HG03108 (cell line): ENCODE measurements at regions not wholly inside any gene's neighbourhood (a gene's known extent, or its start where the extent isn't known, plus 50 kb on each side); places are given as distances from the start of the nearest gene placed in this dataset.

ENCODE experiments used
- ATAC-seq: cut with Tn5 transposase; IDR thresholded peaks from one replicate; pipeline ENCODE4 v1.9.1; 2021; ENCODE audit warnings: moderate library complexity; ENCODE audit not compliant: unreplicated experiment

DNA sequence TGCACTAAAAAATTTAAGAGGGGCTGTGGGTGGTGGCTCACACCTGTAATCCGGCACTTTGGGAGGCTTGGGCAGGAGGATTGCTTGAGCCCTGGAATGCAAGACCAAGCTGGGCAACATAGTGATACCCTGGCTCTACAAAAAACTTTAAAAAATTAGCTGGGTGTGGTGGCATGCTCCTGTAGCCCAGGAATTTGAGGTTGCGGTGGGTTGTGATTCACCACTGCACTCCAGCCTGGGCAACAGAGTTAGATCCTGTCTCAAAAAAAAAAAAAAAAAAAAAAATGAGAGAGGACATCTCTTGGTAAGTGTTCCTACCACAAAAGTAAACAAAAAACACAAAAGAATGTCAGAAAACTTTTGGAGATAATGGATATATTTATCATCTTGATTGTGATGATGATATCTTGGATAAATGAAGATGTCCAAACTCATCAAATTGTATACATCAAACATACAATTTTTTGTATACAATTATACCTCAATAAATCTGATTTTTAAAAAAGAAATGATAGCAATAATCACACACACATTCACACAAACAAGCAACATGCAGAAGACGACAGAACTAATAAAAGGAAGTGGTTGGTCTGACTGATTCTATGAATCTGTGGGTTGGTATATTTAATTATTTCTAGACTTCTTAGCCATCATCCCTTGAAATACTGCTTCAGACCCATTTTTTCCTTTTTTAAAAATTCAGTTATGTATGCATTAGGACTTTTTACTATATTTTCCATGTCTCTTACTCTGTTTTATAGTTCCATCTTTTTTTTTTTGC, 465.9 kb downstream of the PLA2G4A start:
- no peak for ATAC-seq

DNA sequence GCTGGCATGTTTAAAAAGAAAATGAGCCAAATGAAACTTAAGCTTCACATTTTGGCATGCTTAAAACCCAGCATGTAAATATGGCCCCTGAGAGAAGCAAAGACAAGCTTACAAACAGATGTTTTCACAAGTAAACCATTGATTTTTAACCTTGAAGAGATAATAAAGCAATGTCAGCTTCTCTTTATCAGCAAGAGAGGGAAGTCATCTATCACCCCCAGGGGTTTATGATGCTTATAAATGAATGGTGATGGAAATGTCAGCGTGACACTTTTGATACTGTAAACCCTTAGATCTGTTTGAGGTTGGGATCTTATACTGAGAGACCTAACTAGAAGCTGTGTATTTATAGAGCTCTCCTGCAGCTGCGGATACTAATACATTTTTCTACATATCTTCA, 471.3 kb downstream of the PLA2G4A start:
- ATAC-seq: no peak

GRCh38 chr1:187306710-187307415, 478.1 kb downstream of the PLA2G4A start:
- ATAC-seq: no peak

GRCh38 chr1:187310038-187310631, 481.4 kb downstream of the PLA2G4A start:
- ATAC-seq: no peak

- ATAC-seq: no peak
Observed at GRCh38 chr1:187313115-187313514, 484.4 kb downstream of the PLA2G4A start.

GRCh38 chr1:187326557-187326956, 497.8 kb downstream of the PLA2G4A start:
- ATAC-seq: no peak

GRCh38 chr1:187336441-187337168, 507.9 kb downstream of the PLA2G4A start:
- no peak for ATAC-seq

DNA sequence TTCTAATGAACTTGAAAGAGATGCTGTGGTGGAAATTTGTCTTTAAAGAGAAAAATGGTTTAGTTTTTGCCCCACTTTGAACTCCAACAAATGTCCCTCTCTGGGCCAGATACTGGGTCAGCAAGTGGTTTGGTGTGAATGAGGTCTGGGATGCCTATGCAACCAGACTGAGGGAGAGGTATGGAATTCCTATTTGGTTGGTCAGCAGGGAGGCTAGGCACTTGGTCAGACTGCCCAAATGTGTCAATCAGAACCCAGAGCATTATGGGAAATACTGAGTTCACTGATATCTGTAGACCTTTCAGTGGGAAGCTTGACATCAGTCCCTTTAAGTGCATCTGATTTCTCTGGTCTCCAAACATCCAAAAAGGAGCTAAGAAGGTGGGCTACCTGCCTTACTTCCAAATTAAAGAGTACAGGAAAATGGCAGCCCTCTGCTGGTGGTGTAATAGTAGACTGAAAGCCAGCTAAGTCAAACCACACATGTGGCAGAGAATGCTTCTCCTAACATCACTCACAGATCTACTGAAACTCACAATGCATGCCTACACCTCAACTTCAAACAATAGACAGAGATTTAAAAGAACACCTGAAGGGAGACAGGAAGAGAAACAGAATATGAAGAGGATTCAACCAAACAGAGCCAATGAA, 510.1 kb downstream of the PLA2G4A start:
- ATAC-seq: no peak

GRCh38 chr1:187342495-187342894, 513.7 kb downstream of the PLA2G4A start:
- no peak for ATAC-seq

- no peak for ATAC-seq
Observed at GRCh38 chr1:187374082-187374481, 545.3 kb downstream of the PLA2G4A start.

DNA sequence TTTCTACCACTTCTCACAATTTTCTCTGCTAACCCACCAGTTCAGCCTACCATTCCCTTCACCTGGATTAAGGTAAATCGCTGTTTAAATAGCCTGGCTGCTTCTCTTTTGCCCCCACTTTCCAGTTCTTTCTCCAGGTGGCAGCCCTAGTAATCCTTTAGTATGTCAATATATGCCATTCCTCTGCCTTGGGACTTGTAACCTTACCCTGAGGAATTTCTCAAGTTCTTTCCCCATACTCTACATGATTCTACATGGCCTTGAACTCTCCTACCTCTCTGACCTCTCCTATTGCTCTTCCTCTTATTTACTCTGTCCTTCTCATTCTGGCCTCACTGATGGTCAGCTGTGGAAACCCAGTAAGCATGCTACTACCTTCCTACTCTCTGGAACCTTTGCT, 546.0 kb downstream of the PLA2G4A start:
- ATAC-seq: no peak

GRCh38 chr1:187383366-187383765, 554.6 kb downstream of the PLA2G4A start:
- ATAC-seq: no peak

DNA sequence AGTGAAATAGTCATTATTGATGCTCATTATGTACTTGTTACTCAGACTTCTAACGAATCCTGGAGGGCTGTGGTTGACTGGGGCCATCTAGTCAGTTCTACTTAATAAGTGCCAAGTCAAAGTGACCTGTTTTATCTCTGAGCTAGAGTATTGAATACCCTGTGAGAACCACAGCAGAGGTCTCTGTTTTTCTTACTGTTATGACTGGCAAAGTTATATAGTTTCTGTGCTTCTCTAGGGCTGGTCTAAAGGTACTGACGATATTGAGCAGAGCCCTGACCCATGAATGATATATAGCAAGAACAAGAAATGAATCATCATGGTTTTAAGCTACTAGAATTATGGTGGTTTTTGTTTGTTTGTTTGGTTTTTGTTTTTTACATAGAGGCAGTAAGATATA, 555.8 kb downstream of the PLA2G4A start:
- no peak for ATAC-seq

GRCh38 chr1:187390215-187390818, 561.6 kb downstream of the PLA2G4A start:
- no peak for ATAC-seq

- ATAC-seq: no peak
Observed at GRCh38 chr1:187396226-187396625, 567.5 kb downstream of the PLA2G4A start.

- ATAC-seq: no peak
Observed at GRCh38 chr1:187396929-187397796, 568.4 kb downstream of the PLA2G4A start.

DNA sequence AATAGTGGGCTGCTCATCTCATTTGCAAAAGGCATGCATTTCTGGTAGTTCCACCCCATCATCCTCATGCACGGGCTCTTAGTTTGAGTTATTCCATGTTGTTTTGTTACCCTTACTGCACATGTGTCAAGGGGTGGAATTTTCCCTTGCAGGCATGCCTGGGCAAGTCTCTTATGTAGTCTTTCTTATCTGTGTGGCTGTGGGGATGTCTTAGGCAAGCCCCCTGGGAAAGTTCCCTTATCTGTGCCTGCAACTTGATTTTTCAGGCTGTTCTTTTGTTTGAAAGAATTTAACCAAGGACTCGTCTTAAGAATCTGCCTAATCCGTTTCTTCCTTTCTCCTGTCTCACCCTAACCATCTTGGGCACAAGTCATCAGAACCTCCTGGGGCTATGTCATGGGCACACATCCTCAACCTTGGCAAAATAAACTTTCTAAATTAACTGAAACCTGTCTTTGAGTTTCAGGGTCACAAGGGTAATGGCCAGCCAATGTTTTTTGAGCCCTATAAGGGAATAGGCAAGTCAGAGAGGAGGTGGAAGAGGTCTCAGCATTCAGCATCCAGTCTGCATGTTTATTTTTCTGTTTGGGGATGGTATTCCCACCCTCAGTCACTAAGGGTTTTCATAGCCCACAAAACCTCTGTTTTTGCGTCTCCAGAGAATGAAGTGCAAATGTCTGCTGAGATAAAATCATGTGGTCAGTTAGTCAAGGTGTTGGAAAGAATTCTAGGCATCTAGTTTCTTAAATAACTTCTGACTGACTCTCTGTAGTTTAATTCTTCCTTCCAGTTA, 579.7 kb downstream of the PLA2G4A start:
- ATAC-seq: no peak

DNA sequence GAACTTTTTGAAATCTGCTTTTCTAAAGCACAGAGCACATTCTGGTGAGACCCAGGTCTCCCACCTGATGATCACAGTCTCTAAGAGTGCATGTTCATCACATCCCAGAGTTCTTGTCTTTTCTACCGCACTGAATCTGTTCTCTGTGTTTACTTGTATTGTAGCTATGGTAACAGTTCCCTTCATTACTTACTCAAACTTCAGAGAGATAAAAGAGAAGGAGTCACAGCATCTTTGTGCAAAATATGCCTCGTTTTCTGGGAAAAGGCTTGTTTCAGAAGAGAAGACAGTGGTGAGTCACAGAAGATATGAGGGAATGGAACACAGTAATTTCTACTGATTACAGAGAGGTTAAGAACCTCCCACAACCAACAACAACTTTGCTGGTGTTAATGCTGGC, 580.6 kb downstream of the PLA2G4A start:
- no peak for ATAC-seq

GRCh38 chr1:187411118-187411517, 582.4 kb downstream of the PLA2G4A start:
- ATAC-seq: no peak
